NCI-H345 treated with DMSO at 0.1 percent for 48 hours (cell line): ENCODE measurements at regions not wholly inside any gene's neighbourhood (a gene's known extent, or its start where the extent isn't known, plus 50 kb on each side); places are given as distances from the start of the nearest gene placed in this dataset.
"Not testable (repeated sequence)": the region's sequence is repeated elsewhere in the genome, so short reads cannot be mapped to it uniquely, and the experiment has no call there.

Experiments used
- DNase-seq: peaks from one replicate; lab custom pipeline; 2025; ENCODE audit not compliant: unreplicated experiment; lab: John Stamatoyannopoulos, UW

DNA sequence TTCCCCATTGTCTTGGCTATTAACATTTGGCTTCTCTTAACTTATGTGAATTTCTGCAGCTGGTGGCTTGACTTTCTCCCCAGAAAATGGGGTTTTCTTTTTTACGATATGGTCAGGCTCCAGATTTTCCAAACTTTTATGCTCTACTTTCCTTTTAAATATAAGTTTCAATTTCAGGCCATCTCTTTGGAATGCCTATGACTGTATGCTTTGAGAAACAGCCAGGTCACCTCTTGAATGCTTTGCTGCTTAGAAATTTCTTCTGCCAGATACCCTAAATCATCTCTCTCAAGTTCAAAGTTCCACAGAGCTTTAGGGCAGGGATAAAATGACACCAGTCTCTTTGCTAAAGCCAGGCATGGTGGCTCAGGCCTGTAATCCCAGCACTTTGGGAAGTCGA, 212.9 kb upstream of the SMIM31 start:
- no peak for DNase-seq

- DNase-seq: no peak
Measured at GRCh38 chr4:164542431-164542830, 211.5 kb upstream of the SMIM31 start.

- DNase-seq: no peak
Measured at GRCh38 chr4:164550989-164551712, 202.8 kb upstream of the SMIM31 start.

- no peak for DNase-seq
Measured at GRCh38 chr4:164551713-164552040, 202.3 kb upstream of the SMIM31 start.

DNA sequence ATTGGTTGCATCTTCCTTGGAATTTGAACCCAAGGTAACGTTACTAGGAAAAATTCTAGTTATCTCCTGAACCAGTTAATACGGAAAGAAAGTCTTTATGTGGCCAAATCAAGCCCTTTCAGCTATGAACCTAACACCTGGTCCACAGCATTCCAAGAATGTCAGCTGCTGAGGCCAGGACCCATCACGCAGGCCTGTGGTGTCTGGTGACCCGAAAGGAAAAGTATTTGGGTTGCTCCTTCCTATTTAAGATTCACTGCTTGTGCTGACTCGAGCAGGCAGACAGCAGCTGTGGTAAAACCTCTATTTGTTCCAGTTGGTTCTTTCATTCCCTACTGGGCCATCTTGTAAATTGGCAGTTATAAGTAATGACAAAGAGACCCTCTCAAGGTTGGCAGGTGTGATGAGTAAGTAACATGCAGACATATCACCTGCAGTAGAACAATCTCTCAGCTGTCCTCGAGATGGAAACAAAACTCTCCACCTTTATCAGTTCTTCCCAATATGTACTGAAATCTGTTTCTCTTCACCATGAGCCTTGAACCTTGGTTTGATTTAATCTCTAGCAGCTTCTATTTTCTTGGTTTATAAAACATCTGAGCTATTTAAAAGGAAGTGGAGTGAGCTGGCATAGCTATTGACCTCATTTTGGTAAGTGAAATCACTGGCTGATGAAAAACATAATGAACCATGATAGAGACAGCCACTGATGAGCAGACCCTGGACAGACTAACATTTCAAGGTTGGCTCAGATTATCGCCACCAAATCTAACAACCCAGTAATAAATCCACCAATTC, 182.1 kb upstream of the SMIM31 start:
- no peak for DNase-seq

- DNase-seq: no peak
Measured at GRCh38 chr4:164572877-164573279, 181.1 kb upstream of the SMIM31 start.

- no peak for DNase-seq
Measured at GRCh38 chr4:164575861-164576260, 178.1 kb upstream of the SMIM31 start.

- DNase-seq: no peak
Measured at GRCh38 chr4:164579270-164579942, 174.5 kb upstream of the SMIM31 start.

- DNase-seq: no peak
Measured at GRCh38 chr4:164591666-164592065, 162.3 kb upstream of the SMIM31 start.

DNA sequence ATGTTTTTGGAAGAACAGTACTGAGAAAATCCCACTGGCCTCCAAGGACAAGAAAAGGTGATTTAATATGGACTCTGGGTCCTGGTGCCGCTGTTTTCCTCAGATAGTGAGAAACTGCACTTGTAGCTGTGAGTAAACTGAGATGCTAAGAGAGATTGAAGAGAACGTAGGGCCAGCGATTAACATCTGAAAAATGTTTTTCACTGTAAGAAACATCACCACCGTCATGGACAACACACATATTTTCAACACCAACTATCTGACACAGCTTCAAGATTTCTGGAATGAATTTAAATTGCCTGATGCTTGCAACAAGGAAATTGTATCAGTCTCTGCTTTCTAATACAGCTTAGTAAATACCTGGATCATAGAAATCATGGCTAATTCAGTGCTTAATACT, 158.2 kb upstream of the SMIM31 start:
- no peak for DNase-seq

GRCh38 chr4:164596318-164596878, 157.5 kb upstream of the SMIM31 start:
- no peak for DNase-seq

DNA sequence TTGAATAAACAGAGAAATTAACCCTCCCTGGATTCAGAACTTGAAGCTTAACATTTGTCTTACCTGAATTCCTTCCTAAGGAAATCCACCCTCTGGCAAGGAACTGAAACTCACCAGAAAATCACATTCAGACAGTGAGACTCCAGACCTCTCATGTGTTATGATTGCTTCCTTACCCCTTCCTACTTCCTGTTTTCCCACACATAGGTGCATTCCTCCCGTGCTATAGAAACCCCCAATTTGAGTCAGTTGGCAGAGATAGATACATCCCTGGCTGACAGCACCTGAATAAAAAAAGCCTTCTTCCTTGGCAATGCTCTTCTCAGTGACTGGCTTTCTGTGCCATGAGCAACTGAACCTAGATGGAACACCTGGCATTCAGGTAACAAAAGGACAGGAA, 157.0 kb upstream of the SMIM31 start:
- DNase-seq: no peak

GRCh38 chr4:164601653-164602052, 152.3 kb upstream of the SMIM31 start:
- DNase-seq: no peak

DNA sequence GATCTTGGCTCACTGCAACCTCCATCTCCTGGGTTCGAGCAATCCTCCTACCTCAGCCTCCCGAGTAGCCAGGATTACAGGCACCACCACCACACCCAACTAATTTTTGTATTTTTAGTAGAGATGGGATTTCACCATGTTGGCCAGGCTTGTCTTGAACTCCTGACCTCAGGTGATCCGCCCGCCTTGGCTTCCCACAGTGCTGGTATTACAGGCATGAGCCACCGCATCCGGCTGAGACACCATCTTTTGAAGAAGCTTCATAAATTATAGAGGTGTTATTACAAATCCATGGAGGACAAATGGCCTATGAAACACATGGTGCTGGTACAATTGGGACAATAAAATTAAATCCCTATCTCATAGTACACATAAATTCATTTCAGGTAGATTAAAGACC, 148.1 kb upstream of the SMIM31 start:
- DNase-seq: not testable (repeated sequence)

DNA sequence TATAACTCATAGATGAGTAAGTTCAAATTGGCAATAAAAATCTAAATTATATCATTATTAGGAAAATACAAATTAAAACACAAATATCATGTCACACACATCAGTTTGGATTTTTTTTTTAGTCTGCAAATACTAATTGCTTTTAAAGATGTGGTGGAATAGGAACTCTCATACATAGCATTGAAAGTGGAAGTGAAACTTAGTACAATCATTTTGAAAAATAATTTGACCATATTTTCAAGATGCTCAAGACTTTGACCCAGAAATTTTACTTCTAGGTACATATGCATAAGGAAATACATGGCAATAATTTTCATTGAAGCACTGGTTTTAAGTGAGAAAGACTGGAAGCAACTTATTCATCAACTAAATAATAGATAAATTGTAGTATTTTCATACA, 147.5 kb upstream of the SMIM31 start:
- no peak for DNase-seq

DNA sequence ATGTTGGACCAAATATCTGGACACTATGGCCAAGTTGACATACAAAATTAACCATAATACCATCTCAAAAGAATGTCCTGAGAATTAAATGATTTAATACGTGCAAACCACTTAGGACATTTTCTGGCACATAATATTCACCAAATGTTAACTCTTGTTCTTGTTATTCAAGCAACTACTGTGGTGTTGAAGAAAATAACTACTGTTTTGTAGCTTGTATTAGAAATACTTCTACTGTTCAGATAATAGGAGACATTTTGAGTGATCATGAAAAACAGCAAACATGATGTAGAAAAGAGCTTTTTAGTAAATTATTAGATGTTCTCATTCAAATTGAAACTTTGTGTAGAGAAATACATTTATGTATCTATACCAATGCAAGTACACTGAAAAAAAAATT, 140.7 kb upstream of the SMIM31 start:
- DNase-seq: no peak

DNA sequence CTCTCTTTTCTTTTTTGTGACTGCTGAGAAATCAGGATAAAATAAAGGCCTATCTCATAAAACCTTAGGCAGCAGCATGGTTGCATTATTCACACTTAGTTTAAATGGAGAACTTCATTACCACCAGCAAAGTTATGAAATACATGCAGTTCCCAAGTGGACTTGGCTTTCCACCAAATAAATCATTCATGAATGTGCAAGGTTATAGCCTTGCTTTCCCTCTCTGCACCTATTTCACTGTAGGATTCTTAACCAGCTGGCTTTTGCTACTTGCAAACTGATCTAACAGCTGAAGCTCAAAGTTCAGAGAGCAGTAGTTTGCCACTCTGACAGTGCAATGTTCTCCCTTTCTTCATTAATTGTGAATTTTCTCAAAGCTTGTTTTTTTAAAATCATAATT, 140.1 kb upstream of the SMIM31 start:
- no peak for DNase-seq

DNA sequence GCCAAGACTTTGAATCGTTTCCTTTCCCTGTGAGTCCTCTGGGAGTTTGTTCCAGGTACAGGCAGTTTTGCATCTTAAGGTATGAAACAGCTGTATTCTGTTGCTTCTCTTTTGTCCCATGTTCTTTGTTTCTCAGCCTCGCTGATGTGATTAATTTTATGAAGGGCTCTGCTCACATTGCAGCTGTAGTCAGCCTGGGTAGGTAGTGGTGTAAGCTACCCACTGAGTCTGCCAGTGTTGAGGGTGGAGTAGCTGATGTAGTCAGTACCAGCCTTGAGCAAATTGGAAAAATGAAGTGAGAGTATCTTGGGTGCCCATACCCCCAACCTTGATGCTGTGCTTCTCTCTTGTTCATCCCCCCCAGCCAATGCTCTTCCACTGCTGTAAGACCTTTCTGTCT, 139.6 kb upstream of the SMIM31 start:
- DNase-seq: no peak

DNA sequence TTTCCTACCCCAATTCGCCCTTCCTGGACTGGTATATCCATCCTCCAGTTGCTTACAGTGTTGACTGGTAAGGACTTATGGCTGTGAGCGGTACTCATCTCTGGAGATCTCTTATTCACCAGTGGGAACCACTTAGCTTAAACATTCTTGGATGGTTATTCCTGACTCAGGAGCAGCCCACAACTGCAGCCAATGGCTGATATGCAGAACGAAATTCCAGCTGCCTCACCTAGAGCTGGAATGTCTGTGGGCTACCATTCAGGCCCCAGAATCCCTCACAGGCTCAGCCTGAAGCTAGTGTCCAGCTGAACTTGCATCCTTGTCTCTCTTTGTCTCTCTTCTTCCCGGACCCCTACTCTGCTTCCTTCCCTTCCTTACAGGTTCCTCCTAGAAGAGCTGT, 138.9 kb upstream of the SMIM31 start:
- DNase-seq: no peak

DNA sequence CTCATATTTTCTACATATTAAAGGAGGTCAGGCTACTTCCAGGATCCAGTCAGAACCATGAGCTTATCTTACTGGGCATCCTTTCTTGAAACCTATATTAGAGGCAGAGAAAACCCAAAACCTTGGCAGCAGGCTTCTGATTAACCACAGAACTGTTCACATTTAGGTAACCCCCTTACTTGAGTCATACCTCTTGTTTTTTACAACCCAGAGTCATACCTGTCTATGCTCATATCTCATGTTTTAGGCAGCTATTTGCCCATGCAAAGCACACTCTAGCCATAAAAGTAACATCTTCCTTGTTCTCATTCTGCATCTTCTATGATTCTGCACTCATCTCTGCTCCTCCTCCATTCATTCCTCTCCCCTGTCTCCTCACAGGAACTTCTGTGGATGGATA, 138.0 kb upstream of the SMIM31 start:
- no peak for DNase-seq

- no peak for DNase-seq
Measured at GRCh38 chr4:164616961-164617360, 137.0 kb upstream of the SMIM31 start.

GRCh38 chr4:164617426-164617825, 136.5 kb upstream of the SMIM31 start:
- DNase-seq: no peak
